Gastroesophageal sphincter (tissue), 3 donors: ENCODE measurements at regions not wholly inside any gene's neighbourhood (a gene's known extent, or its start where the extent isn't known, plus 50 kb on each side); places are given as distances from the start of the nearest gene placed in this dataset.

Source experiments
- CTCF ChIP-seq, 4 experiments: fragments of 200-600 bp in 2 of 4; fragments of 450-650 bp in 2 of 4; sonication (generic) in 1 of 4; IDR thresholded peaks; one replicate each; pipeline ENCODE4 v1.5.1; 2017 to 2019; ENCODE audit warnings: antibody characterized with exemption in 4 of 4, mild to moderate bottlenecking in 2 of 4, moderate library complexity in 2 of 4
- POLR2A ChIP-seq, 2 donors: fragments of 450-650 bp; IDR thresholded peaks; one replicate each; pipeline ENCODE4 v1.6.1; 2017; ENCODE audit warnings: antibody characterized with exemption in 2 of 2, mild to moderate bottlenecking in 2 of 2, moderate library complexity in 1 of 2

GRCh38 chr12:111304642-111305071, 64.2 kb downstream of the PHETA1 start:
- TF ChIP-seq CTCF (IDR thresholded peaks at IDR 0.05) (peak in 3 of 4 experiments; percentile 16 to 23 (median 19)), POLR2A (IDR thresholded peaks at IDR 0.05) (no peak)
